Naive thymus-derived CD8-positive, alpha-beta T cell (primary cell): ENCODE measurements at regions not wholly inside any gene's neighbourhood (a gene's known extent, or its start where the extent isn't known, plus 50 kb on each side); places are given as distances from the start of the nearest gene placed in this dataset.

Source experiments
- ATAC-seq, 2 donors: fragments of 150-1000 bp; cut with Tn5 transposase in 1 of 2; sonication (Bioruptor Pico), chemical (Tn5 transposase) in 1 of 2; 1 replicate in 1 of 2; 2 replicates in 1 of 2; pipeline ENCODE4 v1.10.0; 2021; ENCODE audit warnings: mild to moderate bottlenecking in 2 of 2, moderate library complexity in 2 of 2
- POLR2A ChIA-PET: fragments of 350-600 bp; sonication (Branson Sonifier 250); formaldehyde crosslinking; loops from one replicate; lab custom pipeline; 2021; ENCODE audit warnings: antibody characterized with exemption; lab: Charles Lee
- DNase-seq, 10 donors: peaks; one replicate each; pipeline versions ENCODE4 v3.0.0 to v3.0.0-alpha.2; 2020 to 2022
- H3K27ac Mint-ChIP-seq, 10 donors: one replicate each; pipeline ENCODE4 v1.8.0; 2020 to 2022; ENCODE audit warnings: mild to moderate bottlenecking in 10 of 10, mixed read lengths in 10 of 10, moderate library complexity in 4 of 10, inconsistent platforms in 1 of 10
- H3K27me3 Mint-ChIP-seq, 5 donors: one replicate each; pipeline ENCODE4 v1.8.0; 2021 to 2022; ENCODE audit warnings: mixed read lengths in 5 of 5
- H3K36me3 Mint-ChIP-seq, 3 donors: one replicate each; pipeline ENCODE4 v1.8.0; 2020 to 2022; ENCODE audit warnings: mixed read lengths in 3 of 3, mild to moderate bottlenecking in 2 of 3, inconsistent platforms in 1 of 3
- H3K4me1 Mint-ChIP-seq, 4 donors: one replicate each; pipeline ENCODE4 v1.8.0; 2021 to 2022; ENCODE audit warnings: mixed read lengths in 4 of 4
- H3K4me3 Mint-ChIP-seq, 10 donors: one replicate each; pipeline ENCODE4 v1.8.0; 2020 to 2022; ENCODE audit warnings: mild to moderate bottlenecking in 10 of 10, mixed read lengths in 10 of 10, moderate library complexity in 6 of 10, inconsistent platforms in 1 of 10
- H3K9me3 Mint-ChIP-seq, 9 donors: one replicate each; pipeline ENCODE4 v1.8.0; 2020 to 2022; ENCODE audit warnings: mixed read lengths in 9 of 9, mild to moderate bottlenecking in 3 of 9, inconsistent platforms in 1 of 9, moderate library complexity in 1 of 9

DNA sequence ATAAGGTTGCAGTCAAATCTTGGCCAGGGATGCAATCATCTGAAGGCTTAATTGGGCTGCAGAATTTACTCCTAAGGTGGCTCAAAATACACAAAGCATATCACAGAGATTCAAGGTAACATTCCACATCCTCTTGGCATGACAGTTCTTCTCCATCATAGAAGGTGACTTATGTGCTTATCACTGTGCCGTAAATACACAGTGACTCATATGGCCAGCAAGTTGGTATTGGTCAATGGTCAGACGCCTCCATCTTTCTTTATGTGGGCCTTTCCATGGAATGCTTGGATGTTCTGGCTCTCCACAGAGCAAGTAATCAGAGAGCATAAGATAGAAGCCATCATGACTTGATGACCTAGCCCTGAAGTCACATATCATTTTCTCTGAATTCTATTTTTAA, 168.8 kb upstream of the ST8SIA2 start:
- Mint-ChIP-seq H3K4me3 (no peak overlapping the region), H3K27ac (no peak overlapping the region), H3K36me3 (no peaks in the 10 kb centered on the region), H3K9me3 (peaks cover 0 to 2% (median 0%) of the 10 kb centered on the region in 9 donors), H3K27me3 (peaks cover 5 to 18% (median 9%) of the 10 kb centered on the region in 5 donors), H3K4me1 (no peaks in the 10 kb centered on the region)
- POLR2A ChIA-PET, result no interaction called here
- no peak for DNase-seq
- no peak for ATAC-seq

DNA sequence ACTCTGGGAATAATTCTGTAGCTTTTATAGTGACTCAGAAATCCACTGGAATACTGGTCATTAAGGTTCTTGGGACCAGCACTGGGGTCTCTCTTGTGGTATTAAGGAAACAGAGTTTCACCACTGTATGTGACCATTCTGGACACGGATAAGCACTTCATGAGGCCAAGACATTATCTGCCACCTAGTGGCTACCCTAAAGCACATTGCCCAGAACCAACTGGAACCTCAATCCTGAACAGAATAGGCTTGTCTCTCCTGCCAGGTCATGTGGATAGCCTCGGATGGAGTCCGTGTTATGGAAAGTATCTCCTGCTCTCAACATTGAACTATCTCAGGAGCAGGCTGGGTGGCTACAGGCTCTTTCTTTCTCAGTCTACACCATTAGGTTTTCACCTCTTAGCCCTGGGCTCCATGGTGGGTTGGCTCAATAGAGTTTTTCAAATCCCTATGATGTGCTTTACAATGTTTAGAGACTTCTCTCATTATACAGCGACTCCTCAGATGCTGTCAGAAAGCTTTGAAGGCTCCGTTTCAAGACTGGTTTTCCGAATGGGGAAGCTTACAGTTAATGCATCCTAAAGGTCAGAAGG, 167.6 kb upstream of the ST8SIA2 start:
- POLR2A ChIA-PET, result no interaction called here
- Mint-ChIP-seq H3K4me3 (no peak overlapping the region), H3K27me3 (peaks cover 8 to 27% (median 13%) of the 10 kb centered on the region in 5 donors), H3K4me1 (no peaks in the 10 kb centered on the region), H3K27ac (no peak overlapping the region), H3K36me3 (no peaks in the 10 kb centered on the region), H3K9me3 (peaks cover 0 to 2% (median 0%) of the 10 kb centered on the region in 9 donors)
- ATAC-seq, result no peak
- DNase-seq, result no peak

DNA sequence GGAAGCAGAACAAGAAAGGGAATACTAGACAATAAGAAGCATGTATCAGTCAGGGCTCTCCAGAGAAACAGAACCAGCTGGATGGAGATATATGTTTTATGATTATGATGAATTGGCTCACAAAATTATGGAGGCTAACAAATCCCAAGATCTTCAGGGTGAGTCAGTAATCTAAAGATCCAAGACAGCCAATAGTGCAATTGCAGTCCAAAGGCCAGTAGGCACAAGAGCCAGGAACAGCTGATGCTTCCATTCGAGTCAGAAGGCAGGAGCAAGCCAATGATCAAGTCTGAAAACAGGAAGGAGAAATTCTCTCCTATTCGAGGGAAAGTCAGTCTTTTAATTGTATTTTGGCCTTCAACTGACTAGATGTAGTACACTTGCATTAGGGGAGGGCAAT, 164.9 kb upstream of the ST8SIA2 start:
- POLR2A ChIA-PET, result no interaction called here
- H3K9me3 Mint-ChIP-seq, result peaks cover 0 to 6% (median 1%) of the 10 kb centered on the region in 9 donors
- H3K4me3 Mint-ChIP-seq, result no peak overlapping the region
- peaks cover 0 to under 1% (median 0%) of the 10 kb centered on the region in 3 donors for H3K36me3 Mint-ChIP-seq
- no peak overlapping the region for H3K27ac Mint-ChIP-seq
- ATAC-seq (no peak), DNase-seq (no peak)
- no peaks in the 10 kb centered on the region for H3K4me1 Mint-ChIP-seq
- H3K27me3 Mint-ChIP-seq, result peaks cover 22 to 41% (median 25%) of the 10 kb centered on the region in 5 donors

DNA sequence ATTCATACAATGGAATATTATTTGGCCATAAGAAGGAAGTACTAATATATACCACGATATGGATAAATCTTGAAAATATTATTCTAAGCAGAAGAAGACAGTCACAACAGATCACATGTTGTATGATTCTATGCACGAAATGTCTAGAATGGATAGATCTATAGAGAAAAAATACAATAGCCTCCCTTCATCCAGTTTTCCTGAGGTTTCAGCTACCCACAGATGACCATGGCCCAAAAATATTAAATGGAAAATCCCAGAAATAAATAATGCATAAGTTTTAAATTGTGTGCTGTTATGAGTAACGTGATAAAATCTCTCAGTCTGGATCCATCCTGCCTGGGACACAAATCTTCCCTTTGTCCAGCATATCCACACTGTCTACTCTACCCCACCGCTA, 162.2 kb upstream of the ST8SIA2 start:
- peaks cover 0 to 16% (median 7%) of the 10 kb centered on the region in 3 donors for H3K36me3 Mint-ChIP-seq
- no peak overlapping the region for H3K27ac Mint-ChIP-seq
- peaks cover 22 to 40% (median 30%) of the 10 kb centered on the region in 5 donors for H3K27me3 Mint-ChIP-seq
- H3K4me1 Mint-ChIP-seq, result no peaks in the 10 kb centered on the region
- POLR2A ChIA-PET, result no interaction called here
- H3K4me3 Mint-ChIP-seq, result no peak overlapping the region
- ATAC-seq (no peak), DNase-seq (no peak)
- peaks cover 8 to 23% (median 12%) of the 10 kb centered on the region in 9 donors for H3K9me3 Mint-ChIP-seq

DNA sequence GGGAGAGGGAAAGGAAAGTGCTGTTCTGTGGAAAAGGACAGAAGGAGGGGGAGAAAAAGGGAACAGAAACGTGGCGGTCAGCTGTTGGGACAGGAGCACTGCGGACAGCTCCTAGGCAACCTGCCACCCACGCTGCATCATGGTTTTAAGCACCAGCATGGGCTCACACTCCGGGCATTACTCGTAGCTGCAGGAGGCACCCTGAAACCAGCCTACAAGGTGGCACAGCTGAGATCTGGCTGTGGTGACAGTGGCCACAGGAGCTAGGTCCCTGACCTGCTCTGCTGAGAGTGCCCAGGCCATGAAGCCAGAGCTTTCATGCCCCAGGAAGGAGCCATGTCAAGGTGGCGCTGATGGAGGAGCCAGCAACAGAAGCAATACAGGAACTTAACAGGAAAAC, 161.4 kb upstream of the ST8SIA2 start:
- Mint-ChIP-seq H3K4me3 (no peak overlapping the region), H3K4me1 (no peaks in the 10 kb centered on the region), H3K27ac (no peak overlapping the region), H3K27me3 (peaks cover 22 to 48% (median 30%) of the 10 kb centered on the region in 5 donors), H3K9me3 (peaks cover 8 to 27% (median 14%) of the 10 kb centered on the region in 9 donors), H3K36me3 (peaks cover 0 to 16% (median 7%) of the 10 kb centered on the region in 3 donors)
- ATAC-seq, result no peak
- POLR2A ChIA-PET, result no interaction called here
- DNase-seq, result no peak

DNA sequence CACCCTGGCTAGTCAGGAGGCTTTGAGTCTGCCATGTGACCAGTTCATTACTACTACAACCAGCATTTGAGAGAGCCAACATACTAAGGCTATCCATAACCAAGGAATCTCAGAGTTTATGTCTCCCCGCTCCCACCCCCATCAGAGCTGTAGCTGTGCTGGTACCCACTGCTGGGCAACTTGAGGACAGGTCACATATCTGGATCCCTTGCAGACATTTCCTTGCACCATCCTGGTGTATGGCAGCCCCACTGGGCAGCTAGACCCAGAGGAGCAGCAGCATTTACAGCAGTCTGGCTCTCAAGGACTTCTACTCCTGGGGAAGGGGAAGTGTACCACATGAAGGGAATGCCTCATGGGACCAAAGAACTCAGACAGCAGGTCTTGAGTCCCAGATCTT, 160.8 kb upstream of the ST8SIA2 start:
- H3K27ac Mint-ChIP-seq, result no peak overlapping the region
- peaks cover 0 to 19% (median 7%) of the 10 kb centered on the region in 3 donors for H3K36me3 Mint-ChIP-seq
- no peaks in the 10 kb centered on the region for H3K4me1 Mint-ChIP-seq
- DNase-seq, result no peak
- H3K9me3 Mint-ChIP-seq, result peaks cover 8 to 33% (median 19%) of the 10 kb centered on the region in 9 donors
- H3K27me3 Mint-ChIP-seq, result peaks cover 22 to 48% (median 31%) of the 10 kb centered on the region in 5 donors
- ATAC-seq, result no peak
- POLR2A ChIA-PET, result no interaction called here
- no peak overlapping the region for H3K4me3 Mint-ChIP-seq

DNA sequence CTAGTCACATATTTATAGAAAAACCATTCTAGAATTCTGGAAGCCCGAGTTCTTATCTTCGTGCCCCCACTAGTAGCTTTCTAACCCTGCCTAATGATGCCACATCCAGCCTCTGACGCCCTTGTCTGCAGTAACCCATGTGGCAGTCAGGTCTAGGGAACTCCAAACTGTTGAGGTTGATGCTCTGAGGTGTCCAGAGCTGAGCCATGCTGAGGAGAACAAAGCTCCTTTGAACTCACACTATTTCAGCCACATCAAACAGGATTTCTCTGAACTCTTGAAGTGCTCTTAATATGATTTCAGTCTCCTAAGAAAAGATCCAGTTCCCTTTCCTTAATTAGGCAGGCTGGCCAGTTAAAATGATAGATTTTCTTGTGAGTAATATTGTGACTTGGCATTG, 150.5 kb upstream of the ST8SIA2 start:
- Mint-ChIP-seq H3K27ac (no peak overlapping the region), H3K4me3 (no peak overlapping the region), H3K27me3 (peaks cover 3 to 41% (median 17%) of the 10 kb centered on the region in 5 donors), H3K4me1 (no peaks in the 10 kb centered on the region), H3K36me3 (peaks cover 0 to 13% (median 0%) of the 10 kb centered on the region in 3 donors), H3K9me3 (peaks cover 3 to 20% (median 13%) of the 10 kb centered on the region in 9 donors)
- POLR2A ChIA-PET, result no interaction called here
- ATAC-seq (no peak), DNase-seq (no peak)

DNA sequence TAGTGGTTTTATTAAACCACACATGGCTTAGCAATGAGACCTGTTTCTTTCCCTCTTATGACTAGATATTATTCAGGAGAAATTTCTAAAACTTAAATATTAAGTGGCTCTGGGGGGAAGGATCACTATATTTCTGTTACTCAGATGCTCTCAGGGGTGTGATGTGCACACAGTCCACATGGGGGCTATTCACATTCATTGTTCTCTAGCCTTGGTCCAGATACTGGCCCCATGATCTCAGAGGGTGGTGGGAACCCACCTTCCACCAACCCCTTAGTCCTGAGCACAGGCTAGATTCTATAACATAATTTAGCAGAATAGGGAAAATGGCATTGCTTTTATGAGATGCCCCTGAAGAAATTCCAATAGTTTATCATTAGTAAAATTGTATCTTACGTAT, 149.0 kb upstream of the ST8SIA2 start:
- peaks cover 0 to 2% (median 0%) of the 10 kb centered on the region in 3 donors for H3K36me3 Mint-ChIP-seq
- DNase-seq, result no peak
- peaks cover 3 to 34% (median 13%) of the 10 kb centered on the region in 5 donors for H3K27me3 Mint-ChIP-seq
- no peak overlapping the region for H3K27ac Mint-ChIP-seq
- H3K9me3 Mint-ChIP-seq, result peaks cover 0 to 7% (median 4%) of the 10 kb centered on the region in 9 donors
- H3K4me3 Mint-ChIP-seq, result no peak overlapping the region
- no peak for ATAC-seq
- no peaks in the 10 kb centered on the region for H3K4me1 Mint-ChIP-seq
- POLR2A ChIA-PET, result no interaction called here

DNA sequence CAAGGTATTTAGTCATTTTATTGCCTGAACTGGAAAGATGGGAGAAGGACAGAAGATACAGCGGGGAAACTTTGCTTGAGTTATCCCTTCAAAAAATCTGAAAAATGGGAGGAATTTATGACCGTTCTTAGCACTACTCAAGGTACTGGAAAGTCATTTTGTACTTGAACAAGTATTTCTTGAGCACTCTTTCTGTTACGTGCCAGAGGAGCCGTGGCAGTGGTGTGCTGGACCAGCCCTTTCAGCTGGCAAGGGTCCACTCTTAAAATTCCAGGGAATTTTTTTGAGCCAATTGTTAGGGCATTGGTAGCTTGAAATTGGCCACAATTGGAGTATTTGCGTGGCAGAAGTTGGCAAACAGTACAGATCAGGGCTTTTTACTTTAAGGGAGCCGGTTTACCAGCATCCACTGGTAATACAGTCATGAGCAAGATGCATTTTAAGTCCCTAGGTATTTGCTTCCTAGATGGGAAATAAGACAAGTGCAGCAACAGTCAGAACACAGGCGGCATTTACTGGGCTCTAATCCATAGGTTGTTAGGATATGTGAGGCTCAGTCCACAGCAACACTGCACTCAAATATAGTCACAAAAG, 145.9 kb upstream of the ST8SIA2 start:
- Mint-ChIP-seq H3K27ac (no peak overlapping the region), H3K9me3 (peaks cover 0 to 7% (median 0%) of the 10 kb centered on the region in 9 donors), H3K4me1 (no peaks in the 10 kb centered on the region), H3K27me3 (peaks cover 5 to 25% (median 13%) of the 10 kb centered on the region in 5 donors), H3K36me3 (no peaks in the 10 kb centered on the region), H3K4me3 (no peak overlapping the region)
- DNase-seq, result no peak
- no peak for ATAC-seq
- POLR2A ChIA-PET, result no interaction called here

DNA sequence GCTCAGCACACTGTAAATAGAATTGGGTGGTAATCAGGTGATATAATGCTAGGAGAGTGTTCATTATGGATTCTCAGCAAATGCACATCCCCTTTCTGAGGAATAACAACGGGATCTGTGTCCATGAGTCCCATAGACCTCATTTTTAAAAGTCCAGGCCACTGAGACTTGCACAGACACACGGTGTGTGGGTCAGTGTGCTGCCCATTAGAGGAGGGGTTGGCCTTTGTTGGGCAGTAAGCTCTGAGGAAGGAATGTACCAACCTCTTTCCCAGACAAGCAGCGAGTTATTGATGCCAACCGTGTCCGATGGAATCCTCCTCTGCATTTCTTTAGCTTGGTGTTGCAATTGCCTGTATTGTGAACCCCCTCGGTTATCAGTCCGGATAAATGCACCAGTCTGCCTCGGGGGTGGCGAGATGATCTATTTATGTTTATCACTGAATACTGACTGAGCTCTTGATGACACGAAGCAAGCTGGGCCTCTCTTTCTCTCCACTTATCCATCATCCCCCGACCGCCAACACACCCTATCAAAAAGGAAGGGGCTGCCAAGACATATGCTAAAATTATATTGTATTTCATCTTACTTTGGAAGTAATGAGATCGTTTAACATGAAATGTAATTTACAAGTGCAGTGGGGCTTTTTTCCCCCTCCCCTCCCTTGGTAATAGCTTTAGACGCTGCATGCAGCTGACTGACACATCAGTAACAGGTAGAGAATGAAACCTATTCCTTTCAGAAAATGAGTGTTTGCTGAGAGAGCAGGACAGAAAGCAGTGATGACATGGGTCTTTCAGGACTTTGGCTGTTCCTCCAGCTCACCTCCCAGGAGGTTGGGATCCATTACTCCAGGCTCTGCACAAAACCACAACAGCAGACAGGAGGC, 126.6 kb upstream of the ST8SIA2 start:
- H3K27ac Mint-ChIP-seq, result no peak overlapping the region
- H3K36me3 Mint-ChIP-seq, result no peaks in the 10 kb centered on the region
- H3K9me3 Mint-ChIP-seq, result peaks cover 0 to 4% (median 0%) of the 10 kb centered on the region in 9 donors
- ATAC-seq (no peak), DNase-seq (no peak)
- H3K4me1 Mint-ChIP-seq, result no peaks in the 10 kb centered on the region
- POLR2A ChIA-PET, result no interaction called here
- H3K27me3 Mint-ChIP-seq, result peaks cover 0 to 24% (median 14%) of the 10 kb centered on the region in 5 donors
- no peak overlapping the region for H3K4me3 Mint-ChIP-seq

DNA sequence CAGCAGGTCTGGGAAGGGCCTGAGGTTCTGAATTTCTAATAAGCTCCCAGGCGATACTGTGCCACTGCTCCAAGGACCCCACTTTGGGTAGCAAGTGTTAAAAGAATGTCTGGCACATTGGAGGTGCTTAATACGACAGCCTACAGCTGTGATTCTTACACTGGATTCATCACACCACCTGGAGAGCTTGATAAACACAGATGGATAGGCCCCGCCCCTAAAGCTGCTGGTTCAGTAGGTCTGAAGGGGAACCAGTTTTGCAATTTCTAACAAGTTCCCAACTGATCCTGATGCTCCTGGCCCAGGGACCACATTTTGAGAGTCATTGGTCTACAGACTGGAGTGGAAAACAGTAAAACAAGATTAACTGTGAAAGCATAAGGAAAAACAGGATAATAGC, 124.8 kb upstream of the ST8SIA2 start:
- H3K27me3 Mint-ChIP-seq, result peaks cover 0 to 33% (median 12%) of the 10 kb centered on the region in 5 donors
- no peak overlapping the region for H3K4me3 Mint-ChIP-seq

DNA sequence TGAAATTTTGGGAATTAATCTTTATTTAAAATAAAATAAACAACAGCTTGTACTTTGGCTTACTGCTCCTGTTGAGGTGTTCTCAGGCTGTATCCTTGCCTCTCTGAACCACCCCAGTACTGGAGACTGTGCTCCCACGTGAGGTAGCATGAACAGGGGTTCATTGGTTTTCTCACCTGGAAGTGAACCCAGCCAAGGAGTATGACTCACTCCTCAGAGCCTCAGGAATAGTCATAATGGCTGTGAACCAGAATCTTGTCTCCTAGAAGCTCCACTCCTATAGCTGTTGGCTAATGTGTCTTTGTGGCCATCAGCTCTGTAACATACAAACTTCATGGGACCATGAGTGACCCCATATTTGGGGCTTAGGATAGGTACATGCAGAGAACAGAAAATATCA, 122.5 kb upstream of the ST8SIA2 start:
- no peaks in the 10 kb centered on the region for H3K9me3 Mint-ChIP-seq
- H3K27ac Mint-ChIP-seq, result no peak overlapping the region
- H3K27me3 Mint-ChIP-seq, result peaks cover 0 to 28% (median 9%) of the 10 kb centered on the region in 5 donors
- no peaks in the 10 kb centered on the region for H3K4me1 Mint-ChIP-seq
- no peak overlapping the region for H3K4me3 Mint-ChIP-seq
- DNase-seq (no peak), ATAC-seq (no peak)
- POLR2A ChIA-PET, result no interaction called here
- H3K36me3 Mint-ChIP-seq, result no peaks in the 10 kb centered on the region

More for the DNA sequence above, 124.8 kb upstream of the ST8SIA2 start:
- POLR2A ChIA-PET, result no interaction called here
- H3K9me3 Mint-ChIP-seq, result no peaks in the 10 kb centered on the region
- H3K27ac Mint-ChIP-seq, result no peak overlapping the region
- no peaks in the 10 kb centered on the region for H3K4me1 Mint-ChIP-seq
- ATAC-seq, result no peak
- no peak for DNase-seq
- H3K36me3 Mint-ChIP-seq, result no peaks in the 10 kb centered on the region

DNA sequence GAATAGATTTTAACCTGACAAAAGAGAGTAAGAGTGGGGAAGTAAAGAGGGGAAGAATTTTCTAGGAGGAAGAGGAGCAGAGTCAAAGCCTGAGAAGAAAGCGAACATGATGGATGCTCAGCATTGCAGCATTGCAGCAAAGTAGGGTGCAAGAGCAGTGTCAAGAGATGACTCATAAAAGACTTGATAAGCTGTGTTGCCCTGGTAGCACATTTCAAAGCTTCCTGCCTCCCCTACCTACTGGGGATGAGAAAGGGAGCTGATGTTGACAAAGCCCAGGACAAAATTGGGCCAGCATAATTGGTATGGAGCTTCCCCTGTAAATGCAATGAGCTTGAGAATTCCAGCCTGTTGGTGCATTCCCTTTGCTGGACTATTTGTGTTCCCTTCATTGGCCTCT, 121.6 kb upstream of the ST8SIA2 start:
- ATAC-seq (no peak), DNase-seq (no peak)
- H3K27me3 Mint-ChIP-seq, result peaks cover 0 to 35% (median 6%) of the 10 kb centered on the region in 5 donors
- POLR2A ChIA-PET, result no interaction called here
- no peaks in the 10 kb centered on the region for H3K4me1 Mint-ChIP-seq
- H3K36me3 Mint-ChIP-seq, result no peaks in the 10 kb centered on the region
- H3K9me3 Mint-ChIP-seq, result no peaks in the 10 kb centered on the region
- H3K4me3 Mint-ChIP-seq, result no peak overlapping the region
- no peak overlapping the region for H3K27ac Mint-ChIP-seq
